SW480 (cell line): ENCODE measurements at regions not wholly inside any gene's neighbourhood (a gene's known extent, or its start where the extent isn't known, plus 50 kb on each side); places are given as distances from the start of the nearest gene placed in this dataset.
"Not testable (repeated sequence)": the region's sequence is repeated elsewhere in the genome, so short reads cannot be mapped to it uniquely, and the experiment has no call there.

Experiments
- DNase-seq: peaks from one replicate; pipeline ENCODE4 v3.0.0-alpha.2; 2016; ENCODE audit warnings: low spot score

- DNase-seq: no peak
Observed at GRCh38 chr16:13628156-13628555, 291.8 kb upstream of the ERCC4 start.

- DNase-seq: no peak
Observed at GRCh38 chr16:13629704-13630103, 290.2 kb upstream of the ERCC4 start.

GRCh38 chr16:13630374-13630773, 289.6 kb upstream of the ERCC4 start:
- DNase-seq: peak; percentile 6

GRCh38 chr16:13631213-13631767, 288.7 kb upstream of the ERCC4 start:
- no peak for DNase-seq

- DNase-seq: no peak
Observed at GRCh38 chr16:13631916-13632315, 288.0 kb upstream of the ERCC4 start.

- not testable (repeated sequence) for DNase-seq
Observed at GRCh38 chr16:13632504-13632903, 287.4 kb upstream of the ERCC4 start.

- no peak for DNase-seq
Observed at GRCh38 chr16:13633391-13633861, 286.5 kb upstream of the ERCC4 start.

- DNase-seq: no peak
Observed at GRCh38 chr16:13634253-13634652, 285.7 kb upstream of the ERCC4 start.

GRCh38 chr16:13634959-13635358, 285.0 kb upstream of the ERCC4 start:
- DNase-seq: no peak

GRCh38 chr16:13638218-13638617, 281.7 kb upstream of the ERCC4 start:
- DNase-seq: no peak

GRCh38 chr16:13643412-13643811, 276.5 kb upstream of the ERCC4 start:
- no peak for DNase-seq

GRCh38 chr16:13645601-13646245, 274.2 kb upstream of the ERCC4 start:
- DNase-seq: no peak

GRCh38 chr16:13660807-13661206, 259.1 kb upstream of the ERCC4 start:
- DNase-seq: no peak

GRCh38 chr16:13665876-13666275, 254.1 kb upstream of the ERCC4 start:
- DNase-seq: no peak

GRCh38 chr16:13672196-13672595, 247.8 kb upstream of the ERCC4 start:
- peak; percentile 11 for DNase-seq

- no peak for DNase-seq
Observed at GRCh38 chr16:13680021-13680889, 239.7 kb upstream of the ERCC4 start.

GRCh38 chr16:13684819-13685563, 235.0 kb upstream of the ERCC4 start:
- DNase-seq: no peak

- DNase-seq: no peak
Observed at GRCh38 chr16:13696017-13696416, 223.9 kb upstream of the ERCC4 start.

- no peak for DNase-seq
Observed at GRCh38 chr16:13697013-13697412, 222.9 kb upstream of the ERCC4 start.

- DNase-seq: no peak
Observed at GRCh38 chr16:13697568-13697967, 222.4 kb upstream of the ERCC4 start.

- DNase-seq: no peak
Observed at GRCh38 chr16:13702614-13703013, 217.3 kb upstream of the ERCC4 start.
